ENCODE measurements at regions not wholly inside any gene's neighbourhood (a gene's known extent, or its start where the extent isn't known, plus 50 kb on each side); places are given as distances from the start of the nearest gene placed in this dataset.

DNA sequence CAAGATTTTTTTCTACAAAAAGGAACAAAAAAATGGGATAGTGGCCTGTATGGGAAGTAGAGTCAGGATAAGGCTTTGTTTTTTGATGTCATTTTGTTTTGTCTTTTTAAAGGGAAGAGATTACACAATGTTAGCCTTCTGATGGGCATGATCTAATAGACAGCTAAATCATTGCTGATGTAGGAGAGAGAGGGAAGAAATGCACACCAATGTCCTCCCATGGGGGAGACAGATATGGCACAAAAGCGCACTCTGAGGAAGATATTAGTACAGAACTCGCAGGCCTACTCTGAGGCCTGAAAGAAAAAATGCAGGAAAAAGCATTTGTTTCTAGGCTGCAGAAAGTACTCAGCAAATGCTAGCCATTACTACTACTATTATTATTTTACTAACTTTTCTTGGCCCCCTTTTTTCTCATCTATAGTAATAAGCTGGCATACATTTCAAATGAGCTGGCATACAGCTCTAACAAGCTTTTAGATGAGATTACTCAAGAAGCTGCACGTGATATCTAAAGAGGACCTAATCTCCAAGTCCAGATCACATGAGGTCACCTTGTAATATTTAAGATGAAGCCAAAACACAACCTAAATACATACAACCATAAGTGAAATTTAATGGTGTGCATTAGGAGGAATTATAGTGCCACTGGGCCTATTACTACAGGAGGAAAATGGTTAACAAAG is 269.4 kb upstream of the TANK start:
- Mint-ChIP-seq H3K27ac (no peak overlapping the region), H3K27me3 (no peaks in the 10 kb centered on the region), H3K4me3 (no peak overlapping the region), H3K36me3 (no peaks in the 10 kb centered on the region), H3K9me3 (ENCODE audit: low read depth) (peaks cover 1% of the 10 kb centered on the region), H3K4me1 (ENCODE audit: low read depth) (no peaks in the 10 kb centered on the region)

DNA sequence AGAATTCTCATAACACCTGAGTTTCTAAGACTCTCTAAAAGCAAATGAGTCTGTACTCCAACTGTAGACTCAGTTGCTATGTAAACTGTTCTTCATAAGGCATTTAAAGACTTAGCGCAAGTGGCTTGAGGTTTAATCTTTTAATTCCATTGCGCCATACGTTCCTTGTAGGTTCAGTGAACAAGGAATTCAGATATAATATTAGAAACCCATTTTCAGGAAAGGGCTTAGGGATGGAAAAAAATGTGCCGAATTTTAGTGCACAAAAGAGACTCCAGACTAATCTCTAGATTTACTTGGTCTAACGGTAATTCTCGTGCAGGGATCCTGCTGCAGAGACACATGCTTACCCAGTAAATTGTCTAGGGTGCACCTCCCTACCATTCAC is 268.9 kb upstream of the TANK start:
- no peak overlapping the region for H3K4me3 Mint-ChIP-seq
- H3K27me3 Mint-ChIP-seq = no peaks in the 10 kb centered on the region
- no peaks in the 10 kb centered on the region for H3K4me1 Mint-ChIP-seq (ENCODE audit: low read depth)
- peaks cover 6% of the 10 kb centered on the region for H3K9me3 Mint-ChIP-seq (ENCODE audit: low read depth)
- no peaks in the 10 kb centered on the region for H3K36me3 Mint-ChIP-seq
- no peak overlapping the region for H3K27ac Mint-ChIP-seq

DNA sequence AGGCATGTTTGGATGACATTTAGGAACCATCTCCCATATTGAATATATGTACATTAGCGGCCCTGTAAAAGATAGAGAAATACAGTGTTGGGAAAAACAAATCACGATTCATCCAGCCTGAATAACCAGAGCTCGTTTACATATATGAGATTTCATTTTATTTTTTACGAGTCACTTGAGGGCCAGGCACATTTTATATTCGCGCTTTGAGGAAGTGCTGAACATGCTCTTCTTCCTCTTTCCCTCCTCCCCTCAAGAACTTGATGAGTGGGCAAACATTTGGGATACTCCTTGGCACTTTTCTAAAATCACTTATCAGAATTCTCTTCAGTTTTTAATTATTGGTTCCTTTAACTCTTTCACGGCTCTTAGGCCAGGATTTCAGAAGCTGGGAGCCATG is 268.0 kb upstream of the TANK start:
- Mint-ChIP-seq H3K36me3 (no peaks in the 10 kb centered on the region), H3K27ac (no peak overlapping the region), H3K9me3 (ENCODE audit: low read depth) (peaks cover 6% of the 10 kb centered on the region), H3K27me3 (no peaks in the 10 kb centered on the region), H3K4me3 (no peak overlapping the region), H3K4me1 (ENCODE audit: low read depth) (no peaks in the 10 kb centered on the region)

DNA sequence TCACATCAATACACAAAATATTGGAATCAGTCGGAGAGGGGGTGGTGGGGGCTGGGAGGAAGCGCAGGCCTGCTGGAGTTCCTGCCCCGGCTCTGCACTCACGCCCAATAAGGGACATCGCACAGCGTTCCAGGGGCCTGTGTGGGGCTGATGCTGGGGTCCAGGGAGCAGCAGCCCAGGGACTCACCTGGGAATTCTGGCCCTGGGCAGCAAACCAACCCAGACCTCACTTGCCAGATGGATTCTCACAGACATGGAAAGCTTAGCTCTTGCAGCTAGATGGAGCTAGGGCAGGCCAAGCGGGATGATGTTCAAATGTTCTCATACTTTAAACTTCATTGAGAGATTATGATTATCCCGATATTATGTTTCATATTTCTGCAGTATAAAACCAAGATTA is 266.6 kb upstream of the TANK start:
- H3K27ac Mint-ChIP-seq = no peak overlapping the region
- no peaks in the 10 kb centered on the region for H3K36me3 Mint-ChIP-seq
- no peaks in the 10 kb centered on the region for H3K27me3 Mint-ChIP-seq
- H3K9me3 Mint-ChIP-seq (ENCODE audit: low read depth) = peaks cover 6% of the 10 kb centered on the region
- no peak overlapping the region for H3K4me3 Mint-ChIP-seq
- no peaks in the 10 kb centered on the region for H3K4me1 Mint-ChIP-seq (ENCODE audit: low read depth)

GRCh38 chr2:160898581-160899307 is 261.5 kb upstream of the TANK start:
- no peaks in the 10 kb centered on the region for H3K4me1 Mint-ChIP-seq (ENCODE audit: low read depth)
- H3K4me3 Mint-ChIP-seq = no peak overlapping the region
- no peaks in the 10 kb centered on the region for H3K27me3 Mint-ChIP-seq
- no peaks in the 10 kb centered on the region for H3K36me3 Mint-ChIP-seq
- H3K27ac Mint-ChIP-seq = no peak overlapping the region
- H3K9me3 Mint-ChIP-seq (ENCODE audit: low read depth) = peaks cover 6% of the 10 kb centered on the region

GRCh38 chr2:160901613-160902012 is 258.6 kb upstream of the TANK start:
- Mint-ChIP-seq H3K27me3 (peaks cover 1% of the 10 kb centered on the region), H3K4me3 (no peak overlapping the region), H3K9me3 (ENCODE audit: low read depth) (no peaks in the 10 kb centered on the region), H3K27ac (no peak overlapping the region), H3K4me1 (ENCODE audit: low read depth) (no peaks in the 10 kb centered on the region), H3K36me3 (no peaks in the 10 kb centered on the region)

DNA sequence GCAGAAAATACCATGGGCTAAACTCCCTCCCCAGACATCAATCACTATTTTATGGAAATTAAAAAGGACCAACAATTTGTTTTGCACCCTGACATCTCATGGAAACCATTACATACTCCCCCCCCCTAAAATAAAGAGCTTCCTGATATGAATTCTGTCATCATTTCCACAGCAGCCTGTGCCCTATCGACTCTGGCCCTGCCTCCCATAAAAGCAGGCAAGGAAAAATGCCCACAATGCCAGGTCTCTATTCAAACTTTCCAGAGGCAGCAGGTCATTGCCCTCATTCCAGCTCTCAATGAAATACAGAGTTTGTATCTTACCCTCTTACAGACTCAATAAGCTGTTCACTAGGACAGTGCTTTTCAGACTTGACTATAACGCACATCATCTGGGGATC is 254.4 kb upstream of the TANK start:
- no peaks in the 10 kb centered on the region for H3K4me1 Mint-ChIP-seq (ENCODE audit: low read depth)
- H3K36me3 Mint-ChIP-seq = no peaks in the 10 kb centered on the region
- H3K4me3 Mint-ChIP-seq = no peak overlapping the region
- H3K9me3 Mint-ChIP-seq (ENCODE audit: low read depth) = no peaks in the 10 kb centered on the region
- H3K27me3 Mint-ChIP-seq = peaks cover 3% of the 10 kb centered on the region
- H3K27ac Mint-ChIP-seq = no peak overlapping the region

GRCh38 chr2:160906878-160907277 is 253.3 kb upstream of the TANK start:
- Mint-ChIP-seq H3K4me1 (ENCODE audit: low read depth) (no peaks in the 10 kb centered on the region), H3K9me3 (ENCODE audit: low read depth) (no peaks in the 10 kb centered on the region), H3K36me3 (no peaks in the 10 kb centered on the region), H3K27me3 (peaks cover 3% of the 10 kb centered on the region), H3K27ac (no peak overlapping the region), H3K4me3 (no peak overlapping the region)

- Mint-ChIP-seq H3K4me1 (ENCODE audit: low read depth) (no peaks in the 10 kb centered on the region), H3K27ac (no peak overlapping the region), H3K27me3 (peaks cover 3% of the 10 kb centered on the region), H3K36me3 (no peaks in the 10 kb centered on the region), H3K9me3 (ENCODE audit: low read depth) (no peaks in the 10 kb centered on the region), H3K4me3 (no peak overlapping the region)
Observed at GRCh38 chr2:160907738-160908137, 252.5 kb upstream of the TANK start.

DNA sequence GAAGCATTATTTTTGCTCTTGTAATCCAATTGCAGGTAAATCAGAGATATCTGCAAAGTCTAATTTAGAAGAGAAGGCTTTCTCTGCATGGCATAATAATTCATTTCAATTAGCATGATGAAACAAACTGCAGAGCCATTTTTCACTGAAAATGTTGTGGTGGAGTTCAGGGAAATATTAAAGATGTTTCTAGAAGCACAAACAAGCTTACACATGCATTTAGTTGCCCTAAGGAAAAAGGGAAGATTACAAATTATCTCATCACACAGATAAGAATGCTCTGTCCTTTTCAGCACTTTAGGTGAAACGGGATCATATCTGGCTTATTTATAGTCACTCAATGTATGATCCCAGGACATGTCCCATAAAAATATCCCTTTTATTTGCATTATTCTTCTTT is 252.1 kb upstream of the TANK start:
- Mint-ChIP-seq H3K36me3 (no peaks in the 10 kb centered on the region), H3K4me1 (ENCODE audit: low read depth) (no peaks in the 10 kb centered on the region), H3K9me3 (ENCODE audit: low read depth) (no peaks in the 10 kb centered on the region), H3K27me3 (peaks cover 3% of the 10 kb centered on the region), H3K4me3 (no peak overlapping the region), H3K27ac (no peak overlapping the region)

GRCh38 chr2:160909781-160910242 is 250.4 kb upstream of the TANK start:
- peaks cover 3% of the 10 kb centered on the region for H3K27me3 Mint-ChIP-seq
- no peak overlapping the region for H3K27ac Mint-ChIP-seq
- no peaks in the 10 kb centered on the region for H3K9me3 Mint-ChIP-seq (ENCODE audit: low read depth)
- no peaks in the 10 kb centered on the region for H3K36me3 Mint-ChIP-seq
- H3K4me3 Mint-ChIP-seq = no peak overlapping the region
- H3K4me1 Mint-ChIP-seq (ENCODE audit: low read depth) = no peaks in the 10 kb centered on the region

DNA sequence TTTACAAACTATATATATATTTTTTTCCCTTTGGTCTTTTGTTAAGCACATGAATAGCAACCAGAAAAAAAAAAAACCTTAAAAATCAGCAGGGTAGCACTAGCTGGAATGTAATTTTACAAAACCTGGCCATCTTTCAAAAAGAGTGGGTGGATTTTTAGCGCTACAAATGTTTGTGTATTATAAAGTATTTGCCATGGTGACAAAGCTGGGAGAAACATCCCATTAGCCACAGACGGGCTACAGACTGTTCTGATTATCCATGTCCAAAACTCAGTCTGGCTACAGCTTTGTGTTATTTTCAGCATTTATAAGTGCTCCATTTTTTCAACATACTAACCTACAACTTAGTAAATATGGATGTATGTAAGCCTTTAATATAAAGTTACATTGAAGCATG is 249.5 kb upstream of the TANK start:
- Mint-ChIP-seq H3K9me3 (ENCODE audit: low read depth) (no peaks in the 10 kb centered on the region), H3K27me3 (peaks cover 3% of the 10 kb centered on the region), H3K4me3 (no peak overlapping the region), H3K36me3 (no peaks in the 10 kb centered on the region), H3K4me1 (ENCODE audit: low read depth) (no peaks in the 10 kb centered on the region), H3K27ac (no peak overlapping the region)

GRCh38 chr2:160911258-160911657 is 249.0 kb upstream of the TANK start:
- no peak overlapping the region for H3K4me3 Mint-ChIP-seq
- H3K36me3 Mint-ChIP-seq = no peaks in the 10 kb centered on the region
- peaks cover 3% of the 10 kb centered on the region for H3K27me3 Mint-ChIP-seq
- no peaks in the 10 kb centered on the region for H3K4me1 Mint-ChIP-seq (ENCODE audit: low read depth)
- H3K27ac Mint-ChIP-seq = no peak overlapping the region
- H3K9me3 Mint-ChIP-seq (ENCODE audit: low read depth) = no peaks in the 10 kb centered on the region

DNA sequence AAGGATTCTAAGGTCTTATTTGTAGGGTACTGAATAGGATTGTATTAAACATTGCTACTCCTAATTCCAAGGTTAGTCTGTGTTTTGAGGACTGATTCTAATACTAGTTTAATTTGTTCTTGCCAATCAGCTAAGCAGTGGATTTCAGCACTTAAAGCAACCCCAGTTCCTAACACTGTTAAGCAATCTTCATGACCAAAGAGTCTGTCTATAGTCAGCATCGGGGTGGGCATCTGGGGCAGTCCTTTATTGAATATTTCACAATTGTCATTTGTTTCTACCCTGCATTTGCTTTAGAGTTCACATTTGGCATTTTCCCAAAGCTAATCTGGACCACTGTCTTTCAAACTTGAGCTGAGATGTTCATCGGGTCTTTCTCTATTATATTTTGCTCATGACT is 248.0 kb upstream of the TANK start:
- no peak overlapping the region for H3K27ac Mint-ChIP-seq
- no peaks in the 10 kb centered on the region for H3K27me3 Mint-ChIP-seq
- H3K9me3 Mint-ChIP-seq (ENCODE audit: low read depth) = no peaks in the 10 kb centered on the region
- no peak overlapping the region for H3K4me3 Mint-ChIP-seq
- H3K4me1 Mint-ChIP-seq (ENCODE audit: low read depth) = no peaks in the 10 kb centered on the region
- no peaks in the 10 kb centered on the region for H3K36me3 Mint-ChIP-seq

GRCh38 chr2:160913323-160913722 is 246.9 kb upstream of the TANK start:
- no peaks in the 10 kb centered on the region for H3K4me1 Mint-ChIP-seq (ENCODE audit: low read depth)
- H3K4me3 Mint-ChIP-seq = no peak overlapping the region
- H3K36me3 Mint-ChIP-seq = no peaks in the 10 kb centered on the region
- H3K27me3 Mint-ChIP-seq = no peaks in the 10 kb centered on the region
- H3K27ac Mint-ChIP-seq = no peak overlapping the region
- no peaks in the 10 kb centered on the region for H3K9me3 Mint-ChIP-seq (ENCODE audit: low read depth)

GRCh38 chr2:160914217-160914616 is 246.0 kb upstream of the TANK start:
- Mint-ChIP-seq H3K4me1 (ENCODE audit: low read depth) (no peaks in the 10 kb centered on the region), H3K4me3 (no peak overlapping the region), H3K27ac (no peak overlapping the region), H3K36me3 (no peaks in the 10 kb centered on the region), H3K27me3 (no peaks in the 10 kb centered on the region), H3K9me3 (ENCODE audit: low read depth) (no peaks in the 10 kb centered on the region)
